ENCODE measurements at regions not wholly inside any gene's neighbourhood (a gene's known extent, or its start where the extent isn't known, plus 50 kb on each side); places are given as distances from the start of the nearest gene placed in this dataset.
"Not testable (repeated sequence)": the region's sequence is repeated elsewhere in the genome, so short reads cannot be mapped to it uniquely, and the experiment has no call there.

DNA sequence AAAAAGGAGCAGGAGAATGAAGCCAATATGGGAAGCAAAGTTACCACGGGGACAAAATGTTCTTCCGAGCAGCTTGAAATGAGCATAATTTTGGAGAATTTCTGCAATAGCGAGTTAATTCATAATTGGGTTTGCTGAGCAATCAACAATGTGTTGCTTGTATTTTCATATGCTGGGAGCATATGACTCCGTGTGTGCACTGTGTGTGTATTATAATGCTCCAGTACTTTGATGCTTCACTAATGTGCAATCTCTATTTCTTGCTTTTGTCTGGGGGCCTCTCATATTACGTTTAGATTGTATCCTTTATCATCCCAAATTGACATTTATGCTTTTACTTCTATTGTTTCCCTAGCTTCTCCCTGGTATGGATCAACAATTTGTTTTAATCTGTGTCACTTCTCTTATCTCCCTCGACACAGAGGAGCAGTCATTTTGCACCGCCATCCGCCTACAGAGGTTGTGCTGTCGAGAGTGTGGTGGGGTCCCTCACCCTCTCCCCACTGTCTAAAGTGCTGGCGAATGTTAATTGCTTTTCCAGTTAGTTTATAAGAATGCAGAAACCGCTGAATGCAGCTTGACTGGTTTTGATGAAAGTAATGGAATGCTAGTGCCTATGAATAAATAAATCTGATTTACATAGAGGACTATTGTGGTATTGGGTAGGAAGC, 372.5 kb upstream of the WWC1 start:
- DNase-seq (ENCODE audit: low read depth in 3 of 3): no peak

DNA sequence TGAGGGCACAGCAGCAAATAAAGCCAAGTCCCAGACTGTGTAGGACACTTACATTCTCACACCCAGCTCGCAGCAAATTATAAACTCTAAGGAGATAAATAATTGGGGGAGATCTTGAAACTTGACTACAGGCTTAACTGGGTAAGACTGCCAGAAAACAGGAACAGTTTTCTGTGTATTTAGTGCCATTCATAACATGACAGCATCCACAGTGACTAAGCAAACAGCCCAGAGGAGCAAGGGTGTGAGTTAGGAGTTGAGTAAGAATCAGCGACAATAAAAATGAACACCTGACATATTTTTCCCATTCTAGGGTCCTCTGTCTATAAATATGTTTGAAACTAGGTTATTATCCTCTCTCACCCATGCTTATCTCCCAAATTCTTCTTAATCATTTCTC, 370.9 kb upstream of the WWC1 start:
- no peak for DNase-seq (ENCODE audit: low read depth in 3 of 3)

DNA sequence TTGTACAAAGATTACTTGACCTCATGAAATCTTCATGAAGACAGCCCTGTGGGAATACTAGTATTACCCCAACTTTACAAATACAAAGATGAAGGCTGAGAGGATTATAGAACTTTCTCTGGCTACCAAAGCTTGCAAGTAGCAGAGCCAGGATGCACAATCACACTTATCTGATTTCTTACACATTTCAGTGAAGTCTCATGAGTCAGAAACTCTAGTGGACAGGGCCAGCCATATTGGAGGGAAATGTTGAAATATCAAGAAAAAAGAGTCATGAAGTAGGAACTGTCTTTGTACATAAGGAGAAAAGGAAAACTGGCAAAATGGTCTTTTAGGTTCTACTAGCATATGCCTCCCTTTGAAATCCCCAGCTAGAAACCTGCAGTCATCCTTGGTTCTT, 369.6 kb upstream of the WWC1 start:
- no peak for DNase-seq (ENCODE audit: low read depth in 3 of 3)

DNA sequence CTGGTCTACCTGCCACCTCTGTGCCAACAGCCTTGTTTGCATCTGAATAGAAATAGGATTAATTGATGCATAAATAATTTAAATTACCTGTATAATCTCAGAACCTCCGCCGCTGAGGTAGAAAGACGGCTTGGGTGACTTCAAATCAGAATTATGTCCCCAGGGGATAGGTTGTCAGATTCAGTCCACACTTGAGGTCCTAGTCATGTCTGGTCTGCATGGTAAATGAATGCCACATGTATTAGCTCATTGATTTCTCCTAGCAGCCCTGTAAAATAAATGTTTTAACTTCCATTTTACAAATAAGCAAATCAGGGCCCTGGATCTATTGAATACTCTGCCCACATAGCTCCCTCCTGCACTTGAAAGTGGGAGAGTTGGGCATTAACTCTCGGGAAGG, 368.0 kb upstream of the WWC1 start:
- DNase-seq (ENCODE audit: low read depth in 3 of 3): no peak

DNA sequence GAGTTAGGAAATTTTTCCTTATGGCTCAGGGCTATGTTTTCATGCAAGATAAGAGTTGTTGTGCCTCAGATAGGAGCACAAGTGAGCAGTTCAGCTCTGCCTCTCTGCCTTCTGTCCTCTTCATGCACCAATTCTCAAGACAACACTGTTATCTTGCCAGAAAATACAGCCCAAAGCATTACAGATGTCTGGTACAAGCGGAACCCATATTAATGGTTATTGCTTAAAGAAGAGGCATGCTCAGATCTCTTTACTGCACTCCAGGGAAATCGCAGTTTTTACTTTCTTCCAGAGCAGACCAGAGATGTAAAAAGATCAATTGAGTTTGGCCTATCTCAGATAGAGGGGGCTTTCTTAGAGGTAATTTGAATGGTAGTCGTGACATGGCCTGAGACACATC, 361.6 kb upstream of the WWC1 start:
- DNase-seq (ENCODE audit: low read depth in 3 of 3): no peak

DNA sequence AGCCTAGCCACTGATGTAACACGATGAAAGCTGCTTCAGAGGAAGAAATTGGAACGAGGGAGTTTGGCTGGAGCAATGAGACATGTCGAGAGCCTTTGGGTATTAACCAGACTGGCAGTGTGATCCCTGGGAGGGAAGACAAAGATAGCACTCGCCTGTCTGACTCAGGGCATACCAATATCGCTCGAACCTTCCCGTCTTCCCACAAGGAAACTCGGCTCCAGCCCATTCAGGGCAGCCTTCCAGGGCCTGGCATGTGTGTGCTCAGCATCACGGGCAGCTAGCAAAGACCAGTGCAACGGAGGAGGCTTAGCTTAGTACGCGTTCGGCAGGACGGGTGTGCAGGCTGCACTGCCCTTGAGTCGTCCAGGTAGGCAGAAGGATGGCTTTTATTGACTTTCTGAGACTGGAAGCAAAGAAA, 356.9 kb upstream of the WWC1 start:
- no peak for DNase-seq (ENCODE audit: low read depth in 3 of 3)

DNA sequence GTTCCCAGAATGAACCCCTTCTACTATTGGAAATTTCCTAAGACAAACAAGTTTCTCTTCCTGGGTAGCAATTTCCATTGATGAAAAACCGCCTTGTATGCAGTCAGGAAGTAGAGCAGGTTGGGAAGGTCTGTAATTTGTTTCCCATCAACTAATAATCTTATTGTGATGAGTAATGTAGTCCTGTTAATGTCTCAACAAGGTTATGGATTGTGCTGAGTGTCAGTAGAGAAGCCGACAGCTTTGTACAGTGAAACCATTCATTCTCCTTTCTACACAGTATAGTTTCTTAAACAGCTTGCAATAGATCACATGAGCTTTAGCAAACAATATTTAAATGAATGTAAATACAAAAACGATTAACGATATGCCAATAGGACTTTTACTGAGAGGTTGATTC, 355.4 kb upstream of the WWC1 start:
- DNase-seq (ENCODE audit: low read depth in 3 of 3): no peak

DNA sequence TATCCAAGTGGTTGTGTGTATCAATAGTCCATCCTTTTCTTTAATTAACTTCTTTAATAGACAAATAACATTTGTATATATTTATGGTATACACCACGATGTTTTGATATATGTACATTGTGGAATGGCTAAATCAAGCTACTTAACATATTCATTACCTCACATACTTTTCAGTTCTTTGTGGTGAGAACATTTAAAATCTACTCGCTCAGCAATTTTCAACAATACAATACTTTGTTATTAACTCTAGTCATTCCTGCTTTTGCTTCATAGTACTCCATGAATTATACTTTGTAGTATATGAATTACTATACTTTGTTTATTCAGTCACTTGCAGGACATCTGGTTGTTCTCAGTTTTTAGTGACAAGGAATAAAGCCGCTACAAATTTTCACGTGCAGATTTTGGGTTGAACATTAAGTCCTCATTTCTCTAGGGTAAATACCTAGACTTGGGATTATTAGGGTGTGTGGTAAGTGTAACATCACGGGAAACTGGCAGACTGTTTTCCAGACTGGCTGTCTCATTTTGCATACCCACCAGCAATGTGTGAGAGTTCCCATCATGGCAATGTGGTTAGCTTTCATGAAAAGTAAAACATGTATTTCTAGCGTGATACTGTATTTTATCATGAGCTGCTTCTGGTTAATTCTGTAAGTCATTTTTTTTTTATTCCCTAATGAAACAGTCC, 354.4 kb upstream of the WWC1 start:
- no peak for DNase-seq (ENCODE audit: low read depth in 3 of 3)

DNA sequence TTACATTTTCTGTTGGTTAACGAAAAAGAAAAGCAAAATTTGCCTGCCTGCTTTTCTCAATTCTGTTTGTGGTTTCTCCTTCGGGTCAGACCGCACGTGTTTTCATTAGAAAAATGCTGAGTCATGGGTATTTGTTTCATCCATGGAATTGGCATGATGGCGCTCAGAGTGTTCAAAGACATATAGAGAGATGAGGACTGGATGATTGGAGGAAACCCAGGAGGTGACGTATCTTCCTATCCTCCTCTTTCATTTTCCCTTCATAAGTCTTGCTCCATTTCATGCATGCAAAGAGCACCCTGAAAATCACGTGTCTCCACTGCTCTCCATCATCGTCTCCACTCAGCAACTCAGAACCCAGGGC, 353.8 kb upstream of the WWC1 start:
- no peak for DNase-seq (ENCODE audit: low read depth in 3 of 3)

DNA sequence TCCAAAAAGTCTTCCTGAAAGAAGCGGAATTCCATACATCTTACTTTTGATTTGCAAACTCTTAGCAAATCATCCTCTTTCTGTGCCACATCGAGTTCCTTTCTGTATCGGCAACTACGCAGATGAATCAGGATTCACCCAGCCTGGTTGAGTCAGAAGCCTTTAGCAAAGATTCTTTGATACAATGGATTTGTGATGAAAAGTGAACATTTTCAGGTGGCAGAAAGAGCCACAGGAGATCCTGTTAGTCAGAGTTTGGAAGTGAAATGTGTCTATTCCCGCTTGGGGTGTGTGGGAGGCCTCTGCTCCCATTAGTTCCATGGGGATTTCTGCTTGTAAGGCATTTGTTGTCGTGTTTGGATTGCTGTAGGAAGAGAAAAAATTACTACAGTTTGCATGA, 351.8 kb upstream of the WWC1 start:
- DNase-seq (ENCODE audit: low read depth in 3 of 3): no peak

DNA sequence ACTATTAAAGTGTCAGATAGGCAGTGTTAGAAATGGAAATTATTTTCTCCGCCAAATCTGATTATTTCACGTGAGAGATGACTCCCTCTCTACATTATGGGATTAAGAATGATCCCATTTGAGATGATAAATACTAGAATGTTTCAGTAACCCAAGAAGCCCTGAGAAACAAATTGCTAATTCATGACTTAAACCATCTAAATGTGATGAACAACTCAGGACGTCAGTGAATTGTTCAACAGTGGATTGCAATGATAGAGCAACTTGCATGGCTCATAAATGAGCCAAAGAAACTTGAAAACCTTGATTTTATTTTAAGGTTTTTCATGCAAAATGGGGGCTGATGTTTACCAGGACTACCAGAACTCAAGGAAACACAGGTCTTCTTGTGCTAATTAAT, 350.5 kb upstream of the WWC1 start:
- no peak for DNase-seq (ENCODE audit: low read depth in 3 of 3)

DNA sequence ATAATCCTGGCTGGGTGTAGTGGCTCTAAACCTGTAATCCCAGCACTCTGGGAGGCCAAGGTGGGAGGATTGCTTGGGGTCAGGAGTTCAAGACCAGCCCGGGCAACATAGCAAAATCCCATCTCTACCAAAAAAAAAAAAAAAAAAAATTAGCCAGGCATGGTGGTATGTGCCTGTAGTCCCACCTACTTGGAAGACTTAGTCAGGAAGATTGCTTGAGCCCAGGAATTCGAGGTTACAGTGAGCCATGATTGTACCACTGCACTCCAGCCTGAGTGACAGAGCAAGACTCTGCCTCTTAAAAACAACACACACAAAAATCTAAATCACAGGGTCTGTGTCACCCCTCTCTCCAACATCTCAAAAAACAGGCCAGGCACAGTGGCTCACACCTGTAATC, 349.9 kb upstream of the WWC1 start:
- not testable (repeated sequence) for DNase-seq (ENCODE audit: low read depth in 3 of 3)

DNA sequence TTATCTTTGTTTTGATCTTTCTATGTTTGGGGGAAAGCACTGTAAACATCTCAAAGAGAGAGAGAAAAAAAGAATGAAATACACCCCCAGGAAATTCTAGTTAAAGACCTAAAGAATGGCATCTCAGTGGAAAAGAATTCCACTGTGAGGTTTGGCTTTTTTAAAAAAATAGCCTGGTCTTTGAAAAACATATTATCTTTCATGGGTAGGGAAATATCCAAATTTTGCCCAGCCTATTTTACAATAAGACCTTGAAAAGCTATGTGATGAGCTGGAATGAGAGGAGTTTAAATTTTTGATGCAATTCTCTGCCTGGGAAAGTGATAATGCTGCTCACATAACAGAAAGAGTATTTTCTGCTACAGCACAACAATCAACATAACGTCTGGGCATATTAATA, 348.1 kb upstream of the WWC1 start:
- no peak for DNase-seq (ENCODE audit: low read depth in 3 of 3)

DNA sequence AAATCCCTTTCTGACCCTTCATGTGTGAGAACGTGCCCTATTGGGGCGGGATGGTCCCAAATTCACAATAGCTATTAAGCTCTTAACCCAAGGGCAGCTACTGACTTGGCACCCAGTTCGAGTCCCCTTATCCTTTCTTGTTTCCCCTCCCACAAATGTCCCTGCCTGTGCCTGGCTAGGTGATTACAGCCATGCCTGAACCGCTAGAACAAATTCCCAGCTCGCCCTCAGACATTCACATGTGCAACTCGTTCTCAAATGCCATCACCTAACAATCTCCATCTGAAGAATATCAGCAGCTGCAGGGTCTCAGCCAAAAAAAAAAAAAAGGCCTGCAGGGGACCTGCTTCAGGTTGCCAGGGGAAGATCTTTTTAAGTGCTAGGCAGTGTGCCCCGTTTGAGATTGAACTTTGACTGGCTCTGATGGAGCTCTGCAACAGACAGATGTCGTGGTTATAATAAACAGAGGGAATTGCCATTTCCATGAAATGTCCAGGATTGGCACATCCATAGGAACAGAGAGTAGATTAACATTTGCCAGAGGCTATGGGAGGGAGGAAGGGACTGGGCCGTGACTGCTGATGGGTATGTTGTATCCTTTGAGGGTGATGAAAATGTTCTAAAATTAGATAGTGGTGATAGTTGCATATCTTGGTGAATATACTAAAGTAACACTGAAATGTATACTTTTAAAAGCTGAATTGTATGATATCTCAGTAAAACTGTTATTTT, 347.2 kb upstream of the WWC1 start:
- DNase-seq (ENCODE audit: low read depth in 3 of 3): no peak

DNA sequence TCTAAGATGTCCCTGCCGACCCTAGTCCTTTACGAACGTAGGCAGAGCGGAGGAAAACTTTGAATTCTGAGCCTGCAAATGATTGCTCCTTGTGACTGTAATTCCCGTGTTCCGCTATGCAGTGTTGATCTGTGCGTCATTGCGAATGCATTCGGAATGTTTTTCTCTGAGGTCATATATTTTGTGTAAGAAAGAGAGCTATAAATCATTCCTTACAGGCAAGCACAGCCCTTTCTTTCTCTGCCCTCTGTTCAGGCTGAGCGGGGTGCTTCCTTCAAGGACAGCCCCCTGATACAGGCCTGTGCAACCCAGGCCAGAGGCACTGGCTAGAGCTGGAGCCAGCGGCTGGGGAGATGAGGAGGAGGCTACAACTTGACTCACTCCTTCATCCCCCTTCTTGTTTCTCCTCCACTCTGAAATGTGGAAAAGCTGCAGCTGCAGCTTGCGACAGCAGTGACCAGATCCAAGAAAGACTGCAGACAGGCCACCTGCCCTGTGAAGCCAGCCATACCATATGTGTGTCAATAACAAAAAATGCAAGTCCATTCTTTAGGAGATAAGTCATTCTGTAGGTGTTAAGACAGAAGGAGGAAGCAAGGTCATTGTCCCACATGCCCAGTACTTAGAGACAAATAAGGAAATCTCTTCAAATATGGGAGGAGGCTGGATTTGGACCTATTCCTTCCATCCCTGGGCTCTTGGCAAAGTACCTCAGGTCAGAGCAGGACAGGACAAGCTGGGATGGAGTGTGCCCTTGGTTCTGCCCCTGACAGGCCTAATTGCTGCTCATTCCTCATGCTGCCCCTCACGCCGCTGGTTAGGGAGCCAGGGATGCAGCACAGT, 345.7 kb upstream of the WWC1 start:
- no peak for DNase-seq (ENCODE audit: low read depth in 3 of 3)

DNA sequence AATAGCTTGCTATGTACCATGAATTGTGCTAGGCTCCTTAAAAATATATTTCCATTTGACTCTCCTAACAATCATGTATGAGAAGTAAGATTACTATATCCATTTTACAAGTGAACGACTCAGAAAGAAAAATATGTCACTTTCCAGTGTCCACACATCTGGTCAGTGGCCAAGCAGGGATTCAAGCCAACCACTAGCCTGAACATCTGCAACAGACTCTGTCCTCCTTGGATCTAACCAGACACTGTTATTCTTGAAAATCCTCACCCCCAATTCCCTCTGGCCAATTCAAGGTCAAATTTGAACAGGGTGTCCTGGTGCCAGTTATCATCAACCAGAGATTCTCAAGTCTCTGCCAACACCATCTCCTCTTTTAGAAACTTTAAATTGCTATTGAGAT, 344.1 kb upstream of the WWC1 start:
- DNase-seq (ENCODE audit: low read depth in 3 of 3): no peak

DNA sequence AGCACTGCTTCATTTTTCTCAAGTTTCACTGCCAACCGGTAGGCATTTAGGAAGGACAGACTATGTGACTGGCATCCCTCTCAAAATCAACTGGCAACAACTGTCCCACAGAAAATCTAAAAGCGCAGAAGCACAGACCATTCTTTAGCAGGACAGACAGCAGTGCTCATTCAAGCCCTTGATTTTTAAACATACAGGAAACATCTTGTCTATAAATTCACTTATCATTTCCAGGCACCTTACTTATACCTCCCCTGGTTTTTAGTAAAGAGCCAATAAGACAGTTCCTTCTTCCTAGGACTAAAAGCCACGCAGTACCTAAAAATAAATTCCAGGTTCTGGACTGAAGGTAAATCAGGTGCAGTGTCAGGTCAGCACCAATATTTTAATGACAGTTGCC, 343.2 kb upstream of the WWC1 start:
- no peak for DNase-seq (ENCODE audit: low read depth in 3 of 3)

DNA sequence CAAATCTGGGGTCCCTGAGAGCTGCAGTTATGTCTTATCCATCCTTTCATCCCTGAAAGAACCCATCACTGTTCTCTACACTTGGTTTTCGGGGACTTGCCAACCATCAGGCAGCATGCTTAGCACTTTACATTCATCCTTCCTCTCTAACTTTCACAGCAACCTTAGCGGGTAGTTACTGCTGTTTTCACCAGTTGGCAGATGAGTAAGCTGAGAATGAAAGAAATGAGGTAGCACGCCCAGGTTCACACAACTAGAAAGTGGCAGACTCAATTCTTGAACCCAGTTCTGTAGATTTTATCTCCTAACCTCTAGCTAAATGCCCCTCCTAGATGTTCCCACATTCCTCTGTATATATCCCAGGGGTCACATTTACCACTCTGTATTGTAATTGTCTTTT, 342.0 kb upstream of the WWC1 start:
- DNase-seq (ENCODE audit: low read depth in 3 of 3): no peak

DNA sequence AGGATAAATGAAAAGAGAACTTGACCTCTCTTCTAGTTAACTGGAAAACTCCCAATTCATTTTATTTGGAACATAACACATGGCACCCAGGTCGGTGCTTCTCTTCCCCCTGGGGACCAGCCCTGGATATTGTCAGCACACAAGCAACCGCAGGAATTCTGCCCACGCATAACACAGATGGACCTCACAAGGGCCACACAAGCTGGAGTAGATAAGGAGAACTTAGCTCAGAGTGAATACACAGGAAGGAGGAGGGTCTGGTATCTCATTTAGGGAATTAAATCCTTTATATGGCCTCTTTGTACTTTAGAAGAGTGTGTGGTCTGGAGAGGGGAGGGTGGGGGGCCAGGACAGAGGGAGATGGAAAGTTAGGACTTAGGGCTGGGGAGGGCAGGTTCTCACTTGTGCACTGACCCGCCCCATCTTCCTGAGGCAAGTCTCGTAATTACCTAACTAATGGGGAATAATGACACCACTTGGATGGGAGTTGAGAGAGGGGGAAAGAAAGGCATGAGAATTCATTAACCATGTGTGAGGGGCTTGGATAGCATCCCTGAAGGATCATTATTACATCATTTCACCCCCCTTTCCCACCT, 341.2 kb upstream of the WWC1 start:
- DNase-seq (ENCODE audit: low read depth in 3 of 3): no peak

DNA sequence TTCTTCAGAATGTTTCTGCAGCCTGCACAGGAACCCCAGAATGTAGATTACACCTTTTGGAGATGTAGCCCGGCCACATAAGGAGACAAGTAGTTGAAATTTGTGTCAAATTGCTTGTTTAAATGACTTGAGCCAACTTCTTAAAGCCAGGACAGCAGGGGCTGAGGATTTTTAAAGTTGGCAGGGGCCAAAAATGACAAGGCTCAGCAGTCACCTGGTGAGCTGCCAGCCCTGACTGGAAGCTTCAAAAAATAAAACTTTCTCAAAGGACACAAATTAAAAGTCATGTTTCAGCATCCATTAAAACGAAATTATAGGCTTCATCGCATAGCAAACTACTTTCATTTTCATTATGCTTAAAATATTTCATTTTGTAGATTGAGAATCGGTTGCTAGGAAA, 340.3 kb upstream of the WWC1 start:
- no peak for DNase-seq (ENCODE audit: low read depth in 3 of 3)

DNA sequence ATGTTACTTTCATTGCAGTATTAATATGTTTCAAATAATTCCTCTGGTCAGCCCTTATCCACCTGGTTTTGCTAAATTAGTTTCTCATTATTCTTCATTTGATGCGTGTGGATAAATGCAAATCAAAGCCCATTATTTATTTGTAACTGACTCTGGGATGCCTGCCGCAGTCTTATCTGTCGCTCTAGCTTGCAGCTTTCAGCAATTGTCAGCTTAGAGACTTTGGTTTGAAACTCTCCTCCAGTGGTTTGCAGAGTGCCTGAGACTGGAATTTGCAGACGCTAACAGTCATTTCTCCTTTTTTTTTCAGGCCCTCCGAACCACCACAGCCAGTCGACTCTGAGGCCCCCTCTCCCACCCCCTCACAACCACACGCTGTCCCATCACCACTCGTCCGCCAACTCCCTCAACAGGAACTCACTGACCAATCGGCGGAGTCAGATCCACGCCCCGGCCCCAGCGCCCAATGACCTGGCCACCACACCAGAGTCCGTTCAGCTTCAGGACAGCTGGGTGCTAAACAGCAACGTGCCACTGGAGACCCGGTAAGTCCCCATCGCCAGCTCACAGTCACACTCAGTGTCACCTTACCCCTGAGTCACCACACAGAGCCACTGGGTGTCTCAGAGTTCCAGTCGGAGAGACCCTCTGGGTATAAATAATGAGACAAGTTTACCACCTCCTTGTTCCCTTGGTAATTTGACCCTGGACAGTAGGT, 339.0 kb upstream of the WWC1 start:
- no peak for DNase-seq (ENCODE audit: low read depth in 3 of 3)
